Progenitor cell of endocrine pancreas (in vitro differentiated cells): ENCODE measurements at regions not wholly inside any gene's neighbourhood (a gene's known extent, or its start where the extent isn't known, plus 50 kb on each side); places are given as distances from the start of the nearest gene placed in this dataset.

ENCODE experiments used
- DNase-seq: peaks from one replicate; pipeline ENCODE4 v3.0.0; 2021; ENCODE audit warnings: low spot score; ENCODE audit not compliant: unreplicated experiment
- H3K27ac Mint-ChIP-seq: 2 replicates; pipeline ENCODE4 v1.8.0; 2021; ENCODE audit warnings: mild to moderate bottlenecking, moderate library complexity, mixed read lengths
- H3K27me3 Mint-ChIP-seq: 2 replicates; pipeline ENCODE4 v1.8.0; 2021; ENCODE audit warnings: mixed read lengths
- H3K36me3 Mint-ChIP-seq: 2 replicates; pipeline ENCODE4 v1.8.0; 2022; ENCODE audit warnings: mixed read lengths; ENCODE audit not compliant: insufficient read depth
- H3K4me1 Mint-ChIP-seq: 2 replicates; pipeline ENCODE4 v1.8.0; 2021; ENCODE audit warnings: low read depth, mixed read lengths
- H3K4me3 Mint-ChIP-seq: 2 replicates; pipeline ENCODE4 v1.8.0; 2021; ENCODE audit warnings: low read depth, mild to moderate bottlenecking, moderate library complexity, mixed read lengths
- H3K9me3 Mint-ChIP-seq: 2 replicates; pipeline ENCODE4 v1.8.0; 2021; ENCODE audit warnings: low read depth, mixed read lengths
- CTCF ChIP-seq: fragments of 200-600 bp; sonication (generic); IDR thresholded peaks from one replicate; pipeline ENCODE4 v1.5.0; 2021; ENCODE audit warnings: antibody characterized with exemption, mild to moderate bottlenecking; ENCODE audit not compliant: unreplicated experiment

- DNase-seq, result no peak
- Mint-ChIP-seq H3K4me3 (no peak overlapping the region), H3K27ac (no peak overlapping the region), H3K4me1 (no peaks in the 10 kb centered on the region), H3K9me3 (peaks cover 12% of the 10 kb centered on the region), H3K27me3 (peaks cover 3% of the 10 kb centered on the region), H3K36me3 (peaks cover 1% of the 10 kb centered on the region)
- no peak for TF ChIP-seq CTCF
Measured at GRCh38 chr14:62015243-62015642, 253.0 kb downstream of the SNAPC1 start.

GRCh38 chr14:62015945-62016344, 253.7 kb downstream of the SNAPC1 start:
- no peak for DNase-seq
- Mint-ChIP-seq H3K27me3 (peaks cover 6% of the 10 kb centered on the region), H3K9me3 (peaks cover 12% of the 10 kb centered on the region), H3K36me3 (peaks cover 1% of the 10 kb centered on the region), H3K4me3 (no peak overlapping the region), H3K4me1 (no peaks in the 10 kb centered on the region), H3K27ac (no peak overlapping the region)
- TF ChIP-seq CTCF, result no peak

- no peak for DNase-seq
- H3K36me3 Mint-ChIP-seq, result peaks cover 1% of the 10 kb centered on the region
- no peak for TF ChIP-seq CTCF
- peaks cover 8% of the 10 kb centered on the region for H3K9me3 Mint-ChIP-seq
- no peak overlapping the region for H3K27ac Mint-ChIP-seq
- peaks cover 6% of the 10 kb centered on the region for H3K27me3 Mint-ChIP-seq
- H3K4me1 Mint-ChIP-seq, result no peaks in the 10 kb centered on the region
- no peak overlapping the region for H3K4me3 Mint-ChIP-seq
Measured at GRCh38 chr14:62017651-62018230, 255.5 kb downstream of the SNAPC1 start.

- H3K4me3 Mint-ChIP-seq, result no peak overlapping the region
- H3K27me3 Mint-ChIP-seq, result peaks cover 8% of the 10 kb centered on the region
- peaks cover 1% of the 10 kb centered on the region for H3K36me3 Mint-ChIP-seq
Measured at GRCh38 chr14:62018606-62019005, 256.4 kb downstream of the SNAPC1 start.

GRCh38 chr14:62027958-62028357, 265.7 kb downstream of the SNAPC1 start:
- Mint-ChIP-seq H3K4me3 (no peak overlapping the region), H3K4me1 (peaks cover 21% of the 10 kb centered on the region), H3K36me3 (peaks cover 1% of the 10 kb centered on the region), H3K27ac (no peak overlapping the region), H3K9me3 (peaks cover 5% of the 10 kb centered on the region), H3K27me3 (peaks cover 20% of the 10 kb centered on the region)
- no peak for DNase-seq
- TF ChIP-seq CTCF, result no peak

More at GRCh38 chr14:62018606-62019005, 256.4 kb downstream of the SNAPC1 start:
- no peak for DNase-seq
- Mint-ChIP-seq H3K9me3 (peaks cover 8% of the 10 kb centered on the region), H3K27ac (no peak overlapping the region), H3K4me1 (peaks cover 3% of the 10 kb centered on the region)
- TF ChIP-seq CTCF, result no peak
